H54 (cell line): ENCODE measurements at regions not wholly inside any gene's neighbourhood (a gene's known extent, or its start where the extent isn't known, plus 50 kb on each side); places are given as distances from the start of the nearest gene placed in this dataset.
A peak's percentile ranks its signal among the peaks of the same experiment; 100 is the strongest.

Source experiments
- DNase-seq: peaks from one replicate; pipeline ENCODE4 v3.0.0; 2011; ENCODE audit warnings: low spot score, mixed read lengths; ENCODE audit not compliant: insufficient read length
- FAIRE-seq: peaks from 3 replicates; lab custom pipeline; 2011; peaks lifted over from hg19 to GRCh38; lab: Jason Lieb, UNC
- POLR2A ChIP-seq: IDR thresholded peaks from 2 replicates; pipeline ENCODE4 v1.6.1; 2011; ENCODE audit warnings: low read depth, mild to moderate bottlenecking, low read length

DNA sequence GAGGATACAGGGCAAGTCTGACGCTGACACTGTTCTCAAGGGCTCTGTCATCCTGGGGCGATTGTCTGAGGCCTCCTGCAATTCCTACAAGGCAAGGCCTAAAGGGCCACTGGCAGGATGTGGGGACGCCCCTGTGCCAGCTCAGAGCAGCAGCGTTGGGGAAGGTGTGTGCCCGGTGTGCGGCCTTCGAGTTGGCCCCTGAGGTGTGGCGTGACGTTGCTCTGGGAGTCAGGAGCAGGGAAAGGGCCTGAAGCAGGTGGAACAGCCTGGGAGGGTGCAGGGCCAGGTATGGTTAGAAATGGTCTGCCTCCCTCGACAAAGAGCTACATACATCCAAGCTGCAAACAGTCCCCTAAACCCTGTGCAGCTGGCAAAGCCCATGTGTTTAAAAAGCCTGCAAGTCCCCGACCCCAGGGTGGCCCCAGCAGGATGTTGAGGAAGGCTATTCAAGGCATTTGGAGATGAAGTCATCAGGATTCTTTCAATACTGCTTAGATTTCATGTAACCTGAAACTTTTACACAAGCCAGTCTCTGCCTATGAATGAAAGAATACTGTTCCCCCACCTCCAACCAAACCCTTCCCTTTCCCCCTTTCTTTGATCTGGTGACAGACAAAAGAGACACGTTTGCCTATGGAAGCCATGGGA, 142.5 kb upstream of the TNS3 start:
- DNase-seq = peak; percentile 54
- FAIRE-seq = no peak

DNA sequence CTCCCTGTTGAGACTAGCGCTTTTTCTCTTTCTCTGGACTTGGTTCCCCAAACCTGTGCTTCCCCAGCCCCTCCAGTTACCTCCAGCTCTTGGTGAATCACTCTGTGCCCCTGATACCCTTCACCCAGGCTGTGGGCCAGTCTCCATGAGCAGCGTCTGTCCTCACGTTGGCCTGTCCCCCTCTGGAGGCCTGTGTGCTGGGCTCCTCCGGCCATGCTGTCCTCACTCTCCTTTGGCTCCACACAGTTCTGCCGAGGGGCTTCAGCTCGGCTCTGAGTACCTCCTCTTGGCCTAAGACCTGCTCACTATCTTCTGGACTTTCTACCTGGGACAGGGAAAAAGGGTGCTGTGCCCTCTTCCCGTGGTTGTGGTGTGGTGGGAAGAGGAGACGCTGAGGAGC, 140.2 kb upstream of the TNS3 start:
- no peak for TF ChIP-seq POLR2A
- DNase-seq (no peak), FAIRE-seq (no peak)

More for the DNA sequence above, 142.5 kb upstream of the TNS3 start:
- no peak for TF ChIP-seq POLR2A

DNA sequence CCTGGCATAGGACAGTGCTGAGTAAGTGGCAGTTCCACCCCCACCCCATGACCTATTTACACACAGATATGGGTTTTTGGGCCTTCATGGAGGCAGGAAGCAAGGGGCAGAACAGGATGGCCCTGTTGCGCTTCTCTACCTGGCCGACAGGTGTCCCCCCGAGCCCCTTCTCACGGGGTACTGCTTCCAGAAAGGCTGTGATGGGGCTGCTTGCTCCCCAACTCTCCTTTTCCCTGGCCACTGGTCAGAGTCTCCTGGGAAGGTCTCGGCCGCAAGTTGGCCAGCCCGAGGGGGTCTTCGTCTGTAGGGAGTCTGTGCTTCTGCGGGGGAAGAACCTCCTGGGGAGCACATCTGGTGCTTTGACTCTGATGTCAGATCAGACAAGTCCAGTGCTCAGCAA, 139.8 kb upstream of the TNS3 start:
- no peak for FAIRE-seq
- no peak for DNase-seq
- TF ChIP-seq POLR2A = no peak

DNA sequence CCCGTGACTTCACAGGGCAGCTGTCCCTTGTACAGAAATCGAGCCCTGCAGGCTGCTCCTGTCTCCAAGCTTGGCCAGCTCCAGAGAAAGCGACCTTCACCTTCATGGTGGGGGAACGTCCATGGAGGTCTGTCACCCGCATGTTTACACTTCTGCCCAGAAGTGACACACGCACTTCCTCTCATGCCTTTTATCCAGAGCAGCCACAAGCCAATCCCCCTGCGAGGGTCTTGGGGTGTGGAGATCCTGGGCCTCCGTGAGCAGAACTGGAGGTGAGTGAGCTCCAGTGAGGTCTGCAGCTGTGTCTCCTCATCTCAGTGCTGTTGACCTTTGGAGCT, 139.0 kb upstream of the TNS3 start:
- FAIRE-seq = no peak
- TF ChIP-seq POLR2A = no peak
- DNase-seq = no peak

DNA sequence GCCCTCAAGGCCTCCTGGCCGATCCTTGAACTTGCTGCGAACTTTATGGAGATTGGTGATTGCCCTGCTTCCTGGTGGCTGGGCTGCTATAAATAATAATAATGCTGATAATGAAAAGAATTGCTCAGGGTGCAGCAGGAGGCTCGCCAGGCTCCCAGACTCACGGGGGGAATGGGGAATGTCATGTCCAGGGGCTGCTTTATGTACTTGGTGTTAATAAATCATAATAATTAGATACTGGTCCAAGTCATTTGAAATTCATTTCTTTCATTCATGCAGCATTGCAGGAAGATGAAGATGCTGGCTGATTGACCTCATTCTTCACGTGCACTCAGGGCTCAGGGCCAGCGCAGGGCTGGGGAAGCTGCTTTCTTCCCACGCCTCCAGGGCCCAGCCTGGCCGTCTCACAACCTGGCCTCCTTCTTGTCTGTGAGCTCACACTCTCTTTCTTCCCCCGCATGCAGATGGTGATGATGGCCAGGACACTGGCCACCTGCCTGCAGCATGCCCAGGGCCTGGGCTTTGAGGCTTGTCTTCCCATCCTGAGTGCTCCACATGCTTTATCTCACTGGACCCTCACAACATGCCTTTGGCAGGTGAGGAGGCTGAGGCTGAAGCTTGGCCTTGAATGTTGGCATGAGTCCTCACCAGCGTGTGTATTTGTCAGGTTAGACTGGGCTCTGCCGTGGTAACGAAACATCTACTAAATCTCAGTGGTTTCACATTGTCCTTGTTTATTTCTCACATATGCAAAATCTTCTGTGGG, 138.4 kb upstream of the TNS3 start:
- no peak for TF ChIP-seq POLR2A
- FAIRE-seq (no peak), DNase-seq (no peak)

DNA sequence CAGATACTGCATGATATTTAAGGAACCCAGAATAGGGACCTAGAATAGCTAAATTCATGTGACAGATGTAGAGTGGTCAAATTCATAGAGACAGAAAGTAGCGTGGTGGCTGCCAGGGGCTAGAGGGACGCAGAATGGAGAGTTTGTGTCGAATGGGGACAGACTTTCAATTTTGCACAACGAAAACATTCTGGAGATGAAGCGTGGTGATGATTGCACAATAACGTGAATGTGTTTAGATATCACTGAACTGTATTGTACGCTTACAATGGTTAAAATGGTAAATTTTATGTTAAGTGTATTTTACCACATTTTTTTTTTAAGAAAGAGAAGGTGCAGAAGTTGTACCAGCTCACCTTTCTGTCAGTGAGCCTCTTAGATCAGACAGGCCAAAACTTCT, 137.8 kb upstream of the TNS3 start:
- DNase-seq = no peak
- TF ChIP-seq POLR2A = no peak
- FAIRE-seq = no peak

DNA sequence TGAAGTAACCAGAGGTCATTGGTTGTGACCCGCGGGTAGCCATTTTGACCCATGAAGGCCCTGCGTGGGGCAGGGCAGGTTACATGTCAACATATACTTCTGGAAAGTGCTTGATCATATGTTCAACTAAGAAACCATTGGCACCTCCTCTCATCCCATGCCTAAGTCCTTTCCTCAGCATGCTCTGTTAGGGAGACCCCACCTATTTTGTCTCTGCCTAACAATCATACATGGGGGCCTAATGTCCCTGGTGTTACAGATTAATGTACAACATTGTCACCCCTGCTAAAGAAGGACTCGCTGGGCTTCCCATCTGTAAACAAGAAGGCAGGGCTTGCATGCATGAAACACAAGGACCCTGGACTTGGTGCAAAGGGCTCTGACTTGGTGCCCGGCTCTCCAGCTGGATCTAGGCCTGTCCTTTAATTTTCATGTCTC, 133.7 kb upstream of the TNS3 start:
- DNase-seq (no peak), FAIRE-seq (no peak)
- no peak for TF ChIP-seq POLR2A

DNA sequence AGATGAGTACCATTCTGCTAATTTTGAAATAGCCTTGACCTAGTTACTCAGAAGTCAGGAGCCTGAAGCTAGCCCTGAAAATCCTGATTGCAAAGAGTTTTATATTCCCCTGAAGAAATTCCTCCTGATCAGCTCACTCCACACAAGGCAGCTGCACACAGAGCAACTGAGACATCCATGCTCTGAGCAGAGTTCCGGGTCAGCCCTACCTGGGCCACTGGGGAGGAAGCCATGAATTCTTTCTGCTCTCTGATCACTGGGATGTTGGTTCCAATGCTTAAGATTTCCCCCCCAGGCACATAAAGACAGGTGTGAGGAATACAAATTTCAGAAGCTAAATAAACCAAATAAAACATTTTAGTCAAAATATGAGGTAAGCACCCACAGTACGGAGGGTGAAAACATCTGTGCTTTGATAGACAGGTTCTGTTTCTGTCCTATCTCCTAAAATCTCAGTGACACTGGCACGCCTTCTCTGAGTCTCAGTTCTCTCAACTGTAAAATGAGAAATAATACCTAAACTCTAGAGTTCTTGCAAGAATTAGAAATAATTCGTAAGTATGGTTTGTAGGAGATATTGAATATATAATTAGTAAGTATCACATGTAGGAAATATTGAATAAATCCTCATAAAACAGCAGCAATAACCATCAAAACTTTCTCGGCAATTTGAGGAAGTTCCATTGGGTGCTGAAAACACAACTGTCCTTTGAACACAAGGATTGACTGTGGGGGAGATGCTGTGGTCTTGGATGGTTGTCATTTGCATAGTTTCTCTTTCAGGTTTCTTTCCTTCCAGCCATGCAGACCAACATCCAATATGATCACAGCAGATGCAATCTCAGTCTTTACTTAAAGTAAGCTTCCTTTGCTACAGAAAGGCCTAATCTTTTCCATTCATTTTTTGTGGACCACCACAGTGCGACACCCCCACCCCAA, 133.0 kb upstream of the TNS3 start:
- no peak for FAIRE-seq
- DNase-seq = no peak
- no peak for TF ChIP-seq POLR2A

DNA sequence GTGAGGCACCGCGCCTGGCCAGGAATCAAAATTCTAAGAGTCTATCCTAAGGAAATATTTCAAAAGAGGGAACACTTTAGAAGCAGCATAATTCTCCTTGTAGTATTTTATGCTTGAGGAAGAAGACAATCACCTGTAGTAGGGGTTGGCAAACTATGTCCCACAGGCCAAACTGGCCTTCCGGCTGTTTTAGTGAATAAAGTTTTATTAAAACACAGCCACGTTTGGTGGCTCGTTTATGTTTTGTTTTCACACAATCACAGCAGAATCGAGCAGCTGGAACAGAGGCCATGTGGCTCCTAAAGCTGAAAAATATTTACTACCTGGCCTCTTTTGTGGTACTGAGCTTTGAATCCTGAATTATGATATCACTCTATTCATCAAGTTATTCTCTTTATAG, 131.7 kb upstream of the TNS3 start:
- no peak for TF ChIP-seq POLR2A

DNA sequence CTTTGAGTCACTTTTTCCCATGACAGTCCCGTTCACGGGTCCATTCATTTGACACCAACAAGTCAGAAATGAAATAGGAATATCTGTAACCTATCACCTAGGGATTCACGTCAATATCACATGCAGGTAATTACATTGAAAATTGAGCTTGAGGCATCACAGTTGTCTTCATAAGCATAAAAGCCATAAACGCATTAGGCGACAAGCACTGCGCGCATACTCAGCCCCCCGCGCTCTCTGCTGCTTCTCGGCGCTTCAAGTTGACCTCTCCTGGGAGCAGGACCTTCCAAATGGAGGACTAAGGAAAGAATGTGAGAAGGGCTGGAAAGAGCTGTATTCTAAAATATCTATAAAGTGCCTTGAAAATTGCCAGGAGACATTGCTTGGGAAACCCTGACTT, 130.5 kb upstream of the TNS3 start:
- no peak for TF ChIP-seq POLR2A
- FAIRE-seq = no peak
- DNase-seq = no peak

More for the DNA sequence above, 131.7 kb upstream of the TNS3 start:
- DNase-seq (no peak), FAIRE-seq (no peak)

DNA sequence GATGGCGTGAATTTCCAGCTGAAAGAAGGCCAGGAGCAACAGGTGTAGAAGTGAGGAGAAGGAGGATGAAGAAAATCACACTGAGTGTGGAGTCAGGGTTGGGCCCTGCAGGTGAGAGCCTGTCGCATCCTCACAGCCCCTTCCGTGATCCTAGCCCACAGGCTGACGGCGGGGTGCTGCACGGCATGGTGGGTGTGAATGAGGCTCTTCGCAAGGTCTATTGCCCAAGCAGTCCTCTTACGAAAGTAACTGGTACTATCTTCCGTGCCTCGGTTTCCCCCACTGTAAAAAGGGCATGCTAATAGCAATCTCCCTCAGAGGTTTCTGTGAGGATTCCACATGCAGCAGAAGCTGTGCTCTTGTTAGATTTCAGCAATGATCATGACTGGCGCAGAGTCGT, 129.9 kb upstream of the TNS3 start:
- DNase-seq (no peak), FAIRE-seq (no peak)
- no peak for TF ChIP-seq POLR2A

DNA sequence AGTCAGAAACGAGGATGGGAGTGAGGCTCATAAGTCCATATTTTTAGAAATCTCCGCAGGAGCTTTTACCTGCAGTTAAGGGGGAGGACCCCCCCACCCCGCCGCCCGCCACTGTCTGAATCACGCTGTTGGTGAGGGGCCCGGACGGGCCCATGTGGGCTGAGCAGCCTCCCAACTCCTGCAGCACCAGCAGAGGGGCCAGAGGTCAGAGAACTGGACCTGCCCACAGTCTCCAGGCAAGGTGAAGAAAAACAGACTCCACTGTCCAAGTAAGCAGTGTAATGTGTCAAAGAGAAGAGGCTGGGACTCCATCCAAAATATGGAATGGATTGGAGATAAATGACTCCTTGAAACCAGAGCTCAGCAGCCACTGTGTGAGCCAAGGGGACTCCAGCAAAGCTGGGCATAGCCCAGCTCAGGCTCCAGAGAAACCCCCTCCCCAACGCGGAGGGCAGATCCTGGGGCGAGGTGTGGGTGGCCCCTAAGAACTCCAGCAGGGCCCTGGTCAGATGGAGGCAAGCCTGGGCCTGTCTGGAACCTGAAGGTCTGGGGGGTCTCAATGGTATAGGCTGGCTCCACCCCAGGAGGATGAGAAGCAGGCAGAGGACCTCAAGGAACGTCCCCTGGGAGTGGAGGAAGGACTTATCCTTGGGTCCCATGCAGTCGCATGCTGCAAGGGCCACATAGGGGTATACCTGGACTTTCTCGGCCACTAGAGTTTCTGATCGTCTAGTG, 128.5 kb upstream of the TNS3 start:
- DNase-seq (no peak), FAIRE-seq (no peak)
- TF ChIP-seq POLR2A = no peak

DNA sequence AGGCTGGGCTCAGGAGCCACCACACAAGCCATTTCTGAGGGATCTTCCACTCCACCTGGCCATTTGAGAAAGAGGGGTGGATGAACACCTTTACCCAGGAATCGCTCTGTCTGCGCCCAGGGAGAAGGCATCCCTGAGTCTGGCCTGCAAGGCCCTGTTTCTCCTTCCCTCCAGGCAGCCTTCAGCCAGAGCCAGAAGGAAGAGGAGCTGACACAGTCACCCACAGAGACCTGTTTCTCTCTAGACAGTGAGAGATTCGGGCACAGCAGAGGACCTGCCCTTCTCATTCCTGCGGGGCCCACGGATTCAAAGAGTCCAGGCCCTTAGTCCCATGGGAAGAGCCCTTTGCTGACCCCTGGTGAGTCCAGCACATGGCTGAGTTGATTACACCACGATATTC, 127.5 kb upstream of the TNS3 start:
- FAIRE-seq (no peak), DNase-seq (no peak)
- no peak for TF ChIP-seq POLR2A
